ENCODE measurements at regions not wholly inside any gene's neighbourhood (a gene's known extent, or its start where the extent isn't known, plus 50 kb on each side); places are given as distances from the start of the nearest gene placed in this dataset.

GRCh38 chr1:65734979-65735378, 57.7 kb upstream of the PDE4B start:
- no peak overlapping the region for H3K4me3 ChIP-seq (ENCODE audit: low read depth, low read length)
- no peak for TF ChIP-seq POLR2A (IDR thresholded peaks at IDR 0.05; ENCODE audit: extremely low read depth, insufficient read length)
- no peak for TF ChIP-seq MYC (IDR thresholded peaks at IDR 0.05; ENCODE audit: low read depth, low read length)
- no peak for TF ChIP-seq CTCF (IDR thresholded peaks at IDR 0.05; ENCODE audit: low read depth, low read length)
- DNase-seq (ENCODE audit: low read depth) = no peak

- DNase-seq (ENCODE audit: low read depth) = no peak
- TF ChIP-seq MYC (IDR thresholded peaks at IDR 0.05; ENCODE audit: low read depth, low read length) = no peak
- TF ChIP-seq POLR2A (IDR thresholded peaks at IDR 0.05; ENCODE audit: extremely low read depth, insufficient read length) = no peak
- TF ChIP-seq MAX (IDR thresholded peaks at IDR 0.05; ENCODE audit: low read depth, low read length) = no peak
- no peak for TF ChIP-seq CTCF (IDR thresholded peaks at IDR 0.05; ENCODE audit: low read depth, low read length)
- no peak overlapping the region for H3K4me3 ChIP-seq (ENCODE audit: low read depth, low read length)
These were observed 50.7 kb upstream of the PDE4B start for GRCh38 chr1:65741993-65742392.

Measured in NB4 (cell line).